ENCODE measurements at regions not wholly inside any gene's neighbourhood (a gene's known extent, or its start where the extent isn't known, plus 50 kb on each side); places are given as distances from the start of the nearest gene placed in this dataset.

DNA sequence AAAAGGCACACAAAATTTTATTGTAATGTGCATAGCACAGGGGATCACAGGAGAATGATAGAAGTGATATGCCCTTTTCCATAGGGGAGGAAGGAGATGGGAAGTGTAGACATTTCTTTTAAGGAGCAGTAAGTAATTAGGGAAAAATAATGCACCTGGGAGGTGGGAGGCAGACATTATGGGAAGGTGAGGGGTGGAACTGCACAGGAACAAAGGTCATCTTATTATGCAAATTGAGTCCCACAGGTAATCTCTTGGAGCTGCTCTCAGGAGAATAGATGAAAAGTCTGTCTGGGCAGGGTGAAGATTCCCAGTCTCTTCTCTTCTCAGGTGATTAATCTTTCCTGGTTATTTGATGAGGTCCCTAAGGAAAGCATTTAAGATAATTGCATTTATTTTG, 331.5 kb downstream of the ENC1 start:
- CTCF ChIA-PET (ENCODE audit: partially characterized antibody): interaction anchor here (1.3 to 1.6 kb wide), 2 partner anchors 23 to 86 kb away, joined by 3 read pairs; no protein-coding TSS in a partner anchor
- no peak for TF ChIP-seq RFX5 (IDR thresholded peaks at IDR 0.05; ENCODE audit: borderline replicate concordance, low read depth, low read length)
- no peak for TF ChIP-seq SP4 (IDR thresholded peaks at IDR 0.05; ENCODE audit: low read length)
- TF ChIP-seq HDAC2 (IDR thresholded peaks at IDR 0.05; ENCODE audit: borderline replicate concordance in 1 of 2, low read depth in 2 of 2, low read length in 2 of 2): no peak
- TF ChIP-seq, protein P1, sequence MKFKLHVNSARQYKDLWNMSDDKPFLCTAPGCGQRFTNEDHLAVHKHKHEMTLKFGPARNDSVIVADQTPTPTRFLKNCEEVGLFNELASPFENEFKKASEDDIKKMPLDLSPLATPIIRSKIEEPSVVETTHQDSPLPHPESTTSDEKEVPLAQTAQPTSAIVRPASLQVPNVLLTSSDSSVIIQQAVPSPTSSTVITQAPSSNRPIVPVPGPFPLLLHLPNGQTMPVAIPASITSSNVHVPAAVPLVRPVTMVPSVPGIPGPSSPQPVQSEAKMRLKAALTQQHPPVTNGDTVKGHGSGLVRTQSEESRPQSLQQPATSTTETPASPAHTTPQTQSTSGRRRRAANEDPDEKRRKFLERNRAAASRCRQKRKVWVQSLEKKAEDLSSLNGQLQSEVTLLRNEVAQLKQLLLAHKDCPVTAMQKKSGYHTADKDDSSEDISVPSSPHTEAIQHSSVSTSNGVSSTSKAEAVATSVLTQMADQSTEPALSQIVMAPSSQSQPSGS (IDR thresholded peaks at IDR 0.05; ENCODE audit: low read length): no peak
- TF ChIP-seq, protein P2, sequence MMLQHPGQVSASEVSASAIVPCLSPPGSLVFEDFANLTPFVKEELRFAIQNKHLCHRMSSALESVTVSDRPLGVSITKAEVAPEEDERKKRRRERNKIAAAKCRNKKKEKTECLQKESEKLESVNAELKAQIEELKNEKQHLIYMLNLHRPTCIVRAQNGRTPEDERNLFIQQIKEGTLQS (IDR thresholded peaks at IDR 0.05; ENCODE audit: insufficient read depth, low read depth, low read length): no peak
- no peak for TF ChIP-seq NANOG (IDR thresholded peaks at IDR 0.05; ENCODE audit: insufficient read depth, low read depth, low read length, poor library complexity, severe bottlenecking)
- no peak for TF ChIP-seq CBX5 (IDR thresholded peaks at IDR 0.05; ENCODE audit: low read depth, low read length)
- TF ChIP-seq GABPA (IDR thresholded peaks at IDR 0.05; ENCODE audit: borderline replicate concordance, insufficient read depth, low read length): no peak
- no peak for TF ChIP-seq SIN3A (conservative IDR thresholded peaks at IDR 0.05 in 1 of 2, IDR thresholded peaks at IDR 0.05 in 1 of 2; ENCODE audit: low read depth in 1 of 2, low read length in 2 of 2)
- no peak for TF ChIP-seq GTF2F1 (IDR thresholded peaks at IDR 0.05; ENCODE audit: borderline replicate concordance, low read depth, low read length)
- no peak for TF ChIP-seq PHF8 (conservative IDR thresholded peaks at IDR 0.05; ENCODE audit: low read depth, low read length)
- TF ChIP-seq MAFK (IDR thresholded peaks at IDR 0.05; ENCODE audit: low read depth, low read length): no peak

More for the DNA sequence above, 331.5 kb downstream of the ENC1 start:
- no peak overlapping the region for H2BK20ac ChIP-seq (ENCODE audit: low read length)
- H3K4me3 ChIP-seq (ENCODE audit: extremely low read depth in 1 of 4, insufficient read depth in 2 of 4, low read depth in 3 of 4, low read length in 4 of 4): no peak overlapping the region
- H2BK120ac ChIP-seq (replicated peaks; ENCODE audit: low read depth, low read length): no peak overlapping the region
- H3K56ac ChIP-seq (replicated peaks; ENCODE audit: insufficient read length, low read depth, low read length): no peak overlapping the region
- no peaks in the 10 kb centered on the region; the same call in 1 of the 2 replicates for H3K23me2 ChIP-seq (ENCODE audit: low read depth, low read length)
- no peak overlapping the region for H3K9ac ChIP-seq (replicated peaks in 1 of 4; ENCODE audit: extremely low read depth in 1 of 4, low read depth in 3 of 4, low read length in 3 of 4)
- H2BK15ac ChIP-seq (ENCODE audit: low read length): no peak overlapping the region
- H3K4me2 ChIP-seq (ENCODE audit: insufficient read depth in 1 of 2, low read depth in 2 of 2, low read length in 2 of 2): no peak overlapping the region
- no peaks in the 10 kb centered on the region for H3K79me1 ChIP-seq (ENCODE audit: low read depth, low read length)
- H3K4ac ChIP-seq (replicated peaks; ENCODE audit: insufficient read length, low read depth, low read length): no peak overlapping the region
- no peaks in the 10 kb centered on the region for H3K4me1 ChIP-seq (replicated peaks in 1 of 4; ENCODE audit: control insufficient read depth in 3 of 4, insufficient read depth in 4 of 4, low read length in 3 of 4)
- no peak overlapping the region for H3K27ac ChIP-seq (ENCODE audit: low read depth, low read length)
- POLR2A ChIA-PET (ENCODE audit: partially characterized antibody): interaction anchor here (1.4 kb wide), 1 partner anchor 9 kb away, joined by 3 read pairs; no protein-coding TSS in a partner anchor
- H3K79me2 ChIP-seq (ENCODE audit: control insufficient read depth in 1 of 2, insufficient read depth in 2 of 2, low read length in 2 of 2): no peaks in the 10 kb centered on the region
- H2BK12ac ChIP-seq (ENCODE audit: low read depth, low read length): no peak overlapping the region
- DNase-seq (ENCODE audit: low read depth in 1 of 2, low spot score in 2 of 2) (no peak), FAIRE-seq (no peak)
- no peak overlapping the region for H2AK5ac ChIP-seq (ENCODE audit: low read depth, low read length)
- H3K14ac ChIP-seq (ENCODE audit: insufficient read length): no peak overlapping the region
- no peak overlapping the region for H4K5ac ChIP-seq (ENCODE audit: insufficient read length, low read depth, low read length)
- no peaks in the 10 kb centered on the region for H4K20me1 ChIP-seq (replicated peaks in 1 of 2; ENCODE audit: control insufficient read depth in 1 of 2, insufficient read depth in 2 of 2, low read length in 2 of 2)
- H4K91ac ChIP-seq (replicated peaks; ENCODE audit: insufficient read length, low read length): no peak overlapping the region
- no peak overlapping the region for H4K8ac ChIP-seq (ENCODE audit: extremely low read depth, insufficient read depth, low read length)
- no peak overlapping the region for H3K18ac ChIP-seq (ENCODE audit: extremely low read depth, low read length)
- H2BK5ac ChIP-seq (ENCODE audit: low read depth, low read length): no peak overlapping the region
- H2AFZ ChIP-seq (ENCODE audit: low read length): no peak overlapping the region
- H3K36me3 ChIP-seq (ENCODE audit: control insufficient read depth in 2 of 4, insufficient read depth in 4 of 4, low read length in 3 of 4): no peaks in the 10 kb centered on the region
- no peak overlapping the region for H3K23ac ChIP-seq (ENCODE audit: insufficient read length)
- no peaks in the 10 kb centered on the region for H3K9me3 ChIP-seq (ENCODE audit: insufficient read depth in 2 of 2, low read depth in 1 of 2, low read length in 1 of 2)
- no peaks in the 10 kb centered on the region for H3K27me3 ChIP-seq (replicated peaks in 1 of 4; ENCODE audit: control insufficient read depth in 3 of 4, extremely low read depth in 1 of 4, insufficient read depth in 3 of 4, low read length in 3 of 4)
